ENCODE measurements at regions not wholly inside any gene's neighbourhood (a gene's known extent, or its start where the extent isn't known, plus 50 kb on each side); places are given as distances from the start of the nearest gene placed in this dataset.

DNA sequence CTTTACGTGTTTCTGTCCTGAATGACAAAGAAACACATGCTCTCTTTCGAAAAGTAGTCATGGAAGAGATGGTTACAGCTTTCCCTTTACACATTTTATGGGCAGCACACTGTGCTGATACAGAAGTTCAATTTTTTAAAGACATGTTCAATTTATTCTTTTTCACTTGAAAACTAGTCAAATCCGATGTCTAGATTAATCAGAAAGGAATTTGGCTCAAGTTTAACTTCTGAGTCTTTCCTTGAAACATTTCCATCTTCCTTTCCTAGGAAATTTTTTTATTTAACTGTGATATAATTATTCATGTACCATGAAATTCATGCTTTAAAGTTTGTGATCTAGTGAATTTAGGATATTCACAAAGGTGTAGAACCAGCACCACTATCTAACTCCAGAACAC lies 360.1 kb downstream of the TNS3 start:
- DNase-seq (ENCODE audit: low spot score): no peak
- intact Hi-C loops (cut with DNase I): no loop called here

GRCh38 chr7:47218378-47219176 lies 363.3 kb downstream of the TNS3 start:
- no peak for DNase-seq (ENCODE audit: low spot score)
- intact Hi-C loops (cut with DNase I): no loop called here

- no peak for DNase-seq (ENCODE audit: low spot score)
- intact Hi-C loops (cut with DNase I): no loop called here
Observed at GRCh38 chr7:47217570-47218360, 364.1 kb downstream of the TNS3 start.

GRCh38 chr7:47217086-47217485 lies 364.8 kb downstream of the TNS3 start:
- DNase-seq (ENCODE audit: low spot score): no peak
- intact Hi-C loops (cut with DNase I): no loop called here

GRCh38 chr7:47216439-47216838 lies 365.5 kb downstream of the TNS3 start:
- intact Hi-C loops (cut with DNase I): no loop called here

DNA sequence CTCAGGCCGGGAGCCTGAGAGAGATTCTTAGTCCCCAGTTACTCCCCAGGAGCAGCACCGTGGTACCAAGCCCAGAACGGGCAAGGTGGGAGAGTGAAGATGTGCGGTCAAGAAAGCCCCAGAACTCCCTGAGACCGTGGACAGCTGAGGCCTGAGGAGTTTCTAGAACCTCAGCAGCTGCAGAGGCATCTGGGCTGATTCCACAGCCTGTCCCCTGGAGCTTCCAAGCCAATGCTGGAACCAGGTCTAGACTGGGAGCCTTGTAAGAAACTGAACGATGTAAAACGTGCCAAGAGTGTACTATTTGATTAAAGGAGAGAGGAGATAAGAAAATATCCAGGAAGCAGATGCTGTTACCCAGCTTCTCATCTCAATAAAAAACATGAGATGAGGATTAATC lies 366.3 kb downstream of the TNS3 start:
- DNase-seq (ENCODE audit: low spot score): no peak
- intact Hi-C loops (cut with DNase I): no loop called here

More at GRCh38 chr7:47216439-47216838, 365.5 kb downstream of the TNS3 start:
- DNase-seq (ENCODE audit: low spot score): no peak

DNA sequence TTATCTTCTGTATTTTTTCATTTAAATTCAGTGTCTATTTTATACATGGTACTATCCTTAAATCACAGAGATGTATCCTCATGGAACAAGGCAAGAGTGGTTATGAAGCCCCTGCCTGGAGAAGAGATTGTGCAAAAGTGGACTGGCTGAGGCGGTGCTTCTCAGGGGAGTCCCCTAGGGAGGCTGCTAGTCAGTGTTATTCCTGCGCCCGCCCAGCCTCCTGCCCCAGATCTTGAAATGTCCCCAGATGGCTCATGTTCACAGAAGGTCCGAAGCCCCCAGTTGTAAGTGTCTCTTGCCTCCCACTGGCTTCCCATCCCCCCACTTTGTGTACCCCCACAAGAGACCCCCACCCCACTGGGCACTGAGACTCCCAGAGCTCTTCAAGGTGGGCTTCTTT lies 366.9 kb downstream of the TNS3 start:
- intact Hi-C loops (cut with DNase I): no loop called here

DNA sequence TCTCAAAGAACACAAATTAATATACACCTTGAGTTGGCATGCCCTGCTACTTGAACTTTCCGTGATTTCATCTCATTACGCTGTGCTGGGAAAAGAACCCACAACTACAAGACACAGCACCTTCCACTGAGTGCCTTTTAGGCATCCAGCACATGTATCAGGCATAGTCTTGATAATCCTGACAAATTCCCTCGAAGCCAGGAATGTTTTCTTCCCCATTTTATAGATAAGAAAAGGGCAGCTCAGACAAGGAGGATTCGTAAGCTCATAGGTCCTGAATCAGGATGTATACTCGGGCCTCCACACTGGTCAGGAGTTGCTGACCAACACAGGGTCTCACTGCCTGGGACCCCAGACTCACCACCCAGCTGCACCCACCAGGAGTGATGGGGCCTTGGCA lies 368.6 kb downstream of the TNS3 start:
- intact Hi-C loops (cut with DNase I): no loop called here
- DNase-seq (ENCODE audit: low spot score): no peak

More for the DNA sequence above, 366.9 kb downstream of the TNS3 start:
- no peak for DNase-seq (ENCODE audit: low spot score)

DNA sequence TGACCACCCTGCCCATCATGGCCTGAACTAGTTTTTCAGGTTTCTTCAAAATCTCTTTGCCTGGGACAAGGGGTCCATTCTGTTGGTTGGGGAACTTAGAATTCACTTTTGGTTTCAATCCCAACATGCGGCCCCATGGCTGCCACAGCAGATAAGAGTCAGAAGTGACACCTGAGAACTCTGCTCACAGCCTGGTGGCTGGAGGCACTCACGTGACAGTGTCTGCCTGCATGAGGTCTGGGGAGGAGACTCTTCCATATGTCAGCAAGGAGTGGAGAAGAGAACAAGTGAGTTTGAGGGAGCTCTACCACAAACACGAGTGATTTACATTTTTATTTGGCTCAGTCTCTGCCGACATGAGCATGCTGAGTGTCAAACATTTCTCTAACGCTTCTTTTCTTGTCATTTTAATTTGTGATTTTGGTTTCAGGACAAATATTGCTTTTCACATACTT lies 370.4 kb downstream of the TNS3 start:
- intact Hi-C loops (cut with DNase I): no loop called here
- no peak for DNase-seq (ENCODE audit: low spot score)

DNA sequence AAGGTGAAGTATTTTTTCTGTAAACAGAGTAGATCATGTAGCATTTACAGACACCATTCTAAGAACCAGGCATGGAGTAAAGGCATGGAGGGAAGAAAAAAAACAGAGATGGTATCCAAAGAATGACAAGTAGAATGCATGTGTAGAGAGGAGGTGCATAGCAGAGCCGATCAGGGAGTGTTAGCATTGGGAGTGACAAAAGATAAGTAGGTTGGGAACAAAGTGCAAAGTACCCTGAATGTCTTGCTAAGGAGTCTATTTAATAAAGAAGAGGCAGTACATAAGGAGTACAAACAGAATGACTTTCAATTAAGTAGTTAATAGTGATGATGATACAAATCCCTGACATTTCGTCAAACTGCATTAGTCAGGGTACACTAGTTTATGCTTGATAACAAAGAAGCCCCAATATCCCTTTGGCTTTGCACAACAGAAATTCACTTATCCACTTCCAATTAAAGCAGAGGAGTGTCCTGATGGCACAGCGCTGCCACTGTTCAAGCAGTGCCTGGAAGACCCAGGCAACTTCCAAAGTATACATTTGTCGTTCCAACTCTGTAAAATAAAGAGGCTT lies 371.5 kb downstream of the TNS3 start:
- intact Hi-C loops (cut with DNase I): no loop called here
- DNase-seq (ENCODE audit: low spot score): no peak

- DNase-seq (ENCODE audit: low spot score): no peak
- intact Hi-C loops (cut with DNase I): loop anchor here in 1 of 2 donors (10.0 kb wide), 1 partner anchor 597 kb away; no protein-coding TSS in a partner anchor
Observed at GRCh38 chr7:47207956-47208355, 374.0 kb downstream of the TNS3 start.

DNA sequence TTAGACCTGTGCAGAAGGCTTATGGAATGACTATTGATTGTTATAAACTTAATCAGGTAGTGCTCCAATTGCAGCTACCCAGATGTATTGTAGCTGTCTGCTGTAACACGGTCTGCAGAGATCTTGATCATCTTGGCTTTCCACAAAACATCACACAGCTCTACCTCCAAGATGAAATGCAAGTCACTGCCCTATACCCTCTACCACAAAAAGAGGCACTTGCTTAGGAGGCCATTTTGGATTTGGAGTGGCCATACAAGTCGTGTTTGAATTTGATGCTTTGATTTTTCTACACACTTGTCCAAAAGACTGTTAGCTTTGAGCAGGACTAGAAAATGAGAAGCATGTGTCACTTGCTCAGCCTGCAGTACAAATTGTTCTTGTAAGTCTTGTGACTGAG lies 377.2 kb downstream of the TNS3 start:
- intact Hi-C loops (cut with DNase I): loop anchor here in 1 of 2 donors (10.0 kb wide), 1 partner anchor 600 kb away; no protein-coding TSS in a partner anchor
- DNase-seq (ENCODE audit: low spot score): no peak

DNA sequence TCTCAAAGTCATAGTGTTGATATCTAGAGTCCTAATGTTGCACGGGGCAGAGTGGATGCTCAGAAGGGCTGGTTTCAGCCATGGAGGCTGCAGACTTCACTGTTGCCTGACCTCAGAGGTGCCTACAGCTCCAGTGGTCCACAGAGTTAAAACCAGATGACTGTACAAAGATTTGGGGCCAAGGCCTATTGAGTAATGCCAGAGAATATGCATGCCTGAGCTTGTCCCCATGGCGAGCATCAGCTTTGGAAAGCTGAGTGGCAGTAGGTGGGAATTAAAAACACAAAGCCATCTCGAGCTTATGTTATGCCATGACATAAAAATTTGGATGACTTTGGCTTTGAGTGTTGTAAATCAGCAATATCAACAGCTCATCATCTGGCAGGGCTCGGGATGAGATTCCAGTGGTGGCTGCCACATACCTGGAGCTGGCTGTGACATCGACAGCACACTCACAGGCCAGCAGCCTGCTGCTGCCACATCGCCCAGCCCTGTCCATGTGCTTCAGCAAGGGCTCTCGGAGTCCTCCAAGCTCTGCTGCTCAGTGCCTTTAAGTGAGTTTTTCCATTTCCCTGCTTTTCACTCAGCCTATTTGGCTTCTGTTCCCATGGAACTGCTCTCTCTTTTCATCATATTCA lies 379.6 kb downstream of the TNS3 start:
- intact Hi-C loops (cut with DNase I): loop anchor here in 1 of 2 donors (10.0 kb wide), 1 partner anchor 603 kb away; no protein-coding TSS in a partner anchor
- DNase-seq (ENCODE audit: low spot score): no peak

GRCh38 chr7:47198159-47198558 lies 383.8 kb downstream of the TNS3 start:
- intact Hi-C loops (cut with DNase I): no loop called here
- no peak for DNase-seq (ENCODE audit: low spot score)

GRCh38 chr7:47197486-47197885 lies 384.4 kb downstream of the TNS3 start:
- no peak for DNase-seq (ENCODE audit: low spot score)
- intact Hi-C loops (cut with DNase I): no loop called here

DNA sequence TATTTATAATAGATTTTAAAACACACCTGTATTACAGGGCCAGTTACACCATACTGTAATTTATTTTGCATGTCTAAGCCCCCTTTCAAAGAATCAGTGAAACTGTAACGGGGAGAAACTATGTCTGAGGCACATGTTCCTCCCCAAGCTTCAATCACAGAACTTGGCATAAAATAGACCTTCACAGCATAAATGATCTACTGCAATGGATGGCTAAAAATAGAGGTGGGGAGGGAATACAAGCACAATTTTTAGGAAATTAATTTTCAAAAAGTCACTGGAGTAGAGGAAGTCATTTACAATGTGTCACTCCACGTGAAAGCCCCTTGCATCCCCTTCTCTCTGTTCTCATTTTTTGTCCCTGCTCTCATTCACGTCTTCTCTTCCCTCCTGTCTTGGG lies 385.2 kb downstream of the TNS3 start:
- no peak for DNase-seq (ENCODE audit: low spot score)
- intact Hi-C loops (cut with DNase I): no loop called here

- intact Hi-C loops (cut with DNase I): no loop called here
- no peak for DNase-seq (ENCODE audit: low spot score)
Observed at GRCh38 chr7:47196106-47196645, 385.7 kb downstream of the TNS3 start.

- DNase-seq (ENCODE audit: low spot score): no peak
- intact Hi-C loops (cut with DNase I): no loop called here
Observed at GRCh38 chr7:47195641-47196040, 386.3 kb downstream of the TNS3 start.

GRCh38 chr7:47194516-47195057 lies 387.3 kb downstream of the TNS3 start:
- intact Hi-C loops (cut with DNase I): no loop called here
- no peak for DNase-seq (ENCODE audit: low spot score)
